ENCODE measurements at regions not wholly inside any gene's neighbourhood (a gene's known extent, or its start where the extent isn't known, plus 50 kb on each side); places are given as distances from the start of the nearest gene placed in this dataset.

DNA sequence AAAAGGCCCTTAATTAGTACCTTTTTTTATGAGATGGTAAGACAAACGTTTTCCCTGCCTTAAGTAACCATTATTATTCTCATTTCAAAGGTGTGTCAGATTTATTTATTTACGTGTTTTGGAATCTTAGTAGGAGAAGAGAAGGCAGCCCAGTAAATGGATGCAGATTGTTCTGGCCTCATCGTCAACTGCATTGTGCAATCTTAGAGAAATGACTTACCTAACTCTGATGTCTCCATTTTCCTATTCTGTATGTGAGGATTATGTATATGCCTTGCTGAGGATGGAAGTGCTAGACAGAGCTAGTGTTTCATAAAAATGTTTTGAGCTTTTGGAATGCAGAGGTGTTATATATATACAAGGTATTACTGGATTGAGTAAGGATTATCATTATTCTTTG is 97.0 kb upstream of the JAG1 start:
- no peak overlapping the region for H2AFZ ChIP-seq (ENCODE audit: low read length, unreplicated experiment)
- H3K36me3 ChIP-seq (ENCODE audit: insufficient read depth, low read length), result no peaks in the 10 kb centered on the region
- H3K79me2 ChIP-seq (ENCODE audit: control insufficient read depth, insufficient read depth, low read length, unreplicated experiment), result no peaks in the 10 kb centered on the region
- H3K4me3 ChIP-seq (ENCODE audit: low read depth, low read length), result no peak overlapping the region
- no peak overlapping the region for H3K27ac ChIP-seq (ENCODE audit: low read depth, low read length)
- H3K4me1 ChIP-seq (ENCODE audit: control insufficient read depth, insufficient read depth, low read length, unreplicated experiment), result no peaks in the 10 kb centered on the region
- no peaks in the 10 kb centered on the region for H3K27me3 ChIP-seq (ENCODE audit: insufficient read depth, low read length)

DNA sequence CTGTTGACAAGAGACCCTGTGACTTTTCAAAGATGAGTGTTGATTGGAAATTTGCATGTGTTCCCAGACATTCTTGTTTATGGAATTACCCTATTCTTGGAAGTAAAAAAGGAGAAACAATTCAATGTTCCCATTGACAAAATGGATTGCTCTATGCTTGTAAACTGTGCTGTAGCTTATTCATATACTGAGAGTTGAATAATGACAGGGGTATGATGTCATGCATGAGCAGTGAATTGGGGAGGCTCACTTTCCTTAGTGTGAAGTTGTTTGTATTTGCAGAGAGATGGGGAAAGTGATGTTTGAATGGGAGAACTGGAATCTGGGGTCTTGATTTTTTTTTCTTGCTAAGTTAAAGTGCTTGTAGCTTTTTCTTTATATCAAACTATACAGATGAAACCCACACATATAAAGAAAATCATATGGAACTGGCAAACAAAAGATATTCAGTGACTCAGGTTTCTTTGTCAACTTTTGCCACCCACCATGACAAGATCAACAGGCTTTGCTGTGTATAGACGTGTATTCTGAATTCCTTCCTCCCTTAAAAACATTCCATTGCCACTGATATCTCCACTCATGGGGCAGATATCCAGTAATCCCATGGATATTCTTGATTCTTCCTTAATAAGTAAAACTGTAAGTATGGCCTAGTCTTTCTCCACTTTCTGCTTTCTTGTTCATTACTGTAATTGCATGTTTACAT is 97.8 kb upstream of the JAG1 start:
- H3K4me3 ChIP-seq (ENCODE audit: low read depth, low read length), result no peak overlapping the region
- H3K27me3 ChIP-seq (ENCODE audit: insufficient read depth, low read length), result no peaks in the 10 kb centered on the region
- H3K36me3 ChIP-seq (ENCODE audit: insufficient read depth, low read length), result no peaks in the 10 kb centered on the region
- H3K27ac ChIP-seq (ENCODE audit: low read depth, low read length), result no peak overlapping the region
- H2AFZ ChIP-seq (ENCODE audit: low read length, unreplicated experiment), result no peak overlapping the region
- no peaks in the 10 kb centered on the region for H3K4me1 ChIP-seq (ENCODE audit: control insufficient read depth, insufficient read depth, low read length, unreplicated experiment)
- no peaks in the 10 kb centered on the region for H3K79me2 ChIP-seq (ENCODE audit: control insufficient read depth, insufficient read depth, low read length, unreplicated experiment)

DNA sequence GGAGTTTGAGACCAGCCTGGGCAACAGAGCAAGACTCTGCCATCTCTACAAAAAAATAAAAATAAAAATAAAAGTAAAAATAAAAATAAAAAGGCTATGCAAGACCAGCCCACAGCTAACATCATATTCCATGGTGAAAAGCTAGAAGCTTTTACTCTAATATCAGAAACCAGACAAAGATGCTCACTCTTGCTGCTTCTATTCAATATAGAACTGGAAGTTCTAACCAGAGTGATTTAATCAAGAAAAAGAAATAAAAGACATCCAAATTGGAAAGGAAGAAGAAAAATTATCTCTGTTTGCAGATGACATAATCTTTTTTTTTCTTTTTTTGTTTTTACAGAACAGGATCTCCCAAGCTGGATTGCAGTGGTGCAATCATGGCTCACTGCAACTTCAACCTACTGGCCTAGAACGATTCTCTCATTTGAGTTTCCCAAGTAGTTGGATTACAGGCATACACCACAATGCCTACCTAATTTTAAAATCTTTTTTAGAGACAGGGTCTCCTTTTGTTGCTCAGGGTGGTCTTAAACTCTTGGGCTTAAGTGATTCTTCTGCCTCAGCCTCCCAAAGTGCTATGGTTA is 100.7 kb upstream of the JAG1 start:
- Histone ChIP-seq H2AFZ (ENCODE audit: low read length, unreplicated experiment) (no peak overlapping the region), H3K27me3 (ENCODE audit: insufficient read depth, low read length) (no peaks in the 10 kb centered on the region), H3K27ac (ENCODE audit: low read depth, low read length) (no peak overlapping the region), H3K4me1 (ENCODE audit: control insufficient read depth, insufficient read depth, low read length, unreplicated experiment) (no peaks in the 10 kb centered on the region), H3K79me2 (ENCODE audit: control insufficient read depth, insufficient read depth, low read length, unreplicated experiment) (no peaks in the 10 kb centered on the region), H3K4me3 (ENCODE audit: low read depth, low read length) (no peak overlapping the region), H3K36me3 (ENCODE audit: insufficient read depth, low read length) (no peaks in the 10 kb centered on the region)

DNA sequence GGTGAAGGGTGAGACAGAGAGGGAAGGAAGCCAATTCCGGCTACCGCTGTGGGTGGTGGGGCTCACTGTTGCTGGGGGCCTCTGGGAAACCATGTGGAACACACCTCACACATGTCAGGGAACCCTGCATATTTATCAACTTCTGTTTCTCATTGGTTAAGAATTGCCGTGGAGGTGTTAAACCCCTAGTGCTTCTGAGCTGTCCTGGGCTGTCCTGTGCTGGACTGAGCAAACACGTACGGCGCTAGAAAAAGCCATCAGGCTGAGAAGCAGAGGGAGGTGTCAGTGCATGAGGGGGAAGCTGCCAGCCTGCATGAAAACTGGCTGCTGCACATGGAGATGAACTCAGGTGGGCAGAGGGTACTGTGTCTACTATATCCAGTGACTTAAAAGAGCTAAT is 103.9 kb upstream of the JAG1 start:
- H3K4me3 ChIP-seq (ENCODE audit: low read depth, low read length), result no peak overlapping the region
- H2AFZ ChIP-seq (ENCODE audit: low read length, unreplicated experiment), result no peak overlapping the region

DNA sequence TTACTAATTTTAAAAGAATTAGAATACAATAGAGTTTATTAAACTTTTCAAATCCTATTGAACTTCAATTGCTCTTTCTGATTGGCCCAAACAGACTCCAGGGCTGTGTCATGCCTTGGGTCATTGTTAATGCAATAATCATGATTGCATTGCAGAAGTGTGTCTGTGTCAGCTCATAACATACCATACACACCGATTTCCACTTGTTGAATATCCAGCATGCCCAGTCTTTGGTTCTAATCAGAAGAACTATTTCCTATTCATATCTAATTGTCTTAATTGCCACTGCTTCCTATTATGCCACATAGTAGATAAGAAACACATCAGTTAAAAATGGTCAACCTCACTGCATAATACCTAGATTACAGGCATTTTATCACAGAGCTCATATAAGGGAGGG is 106.1 kb upstream of the JAG1 start:
- H3K27ac ChIP-seq (ENCODE audit: low read depth, low read length), result no peak overlapping the region
- H3K36me3 ChIP-seq (ENCODE audit: insufficient read depth, low read length), result no peaks in the 10 kb centered on the region
- no peaks in the 10 kb centered on the region for H3K79me2 ChIP-seq (ENCODE audit: control insufficient read depth, insufficient read depth, low read length, unreplicated experiment)
- no peak overlapping the region for H3K4me3 ChIP-seq (ENCODE audit: low read depth, low read length)
- H2AFZ ChIP-seq (ENCODE audit: low read length, unreplicated experiment), result no peak overlapping the region
- H3K27me3 ChIP-seq (ENCODE audit: insufficient read depth, low read length), result no peaks in the 10 kb centered on the region
- no peaks in the 10 kb centered on the region for H3K4me1 ChIP-seq (ENCODE audit: control insufficient read depth, insufficient read depth, low read length, unreplicated experiment)

More for the DNA sequence above, 103.9 kb upstream of the JAG1 start:
- Histone ChIP-seq H3K27me3 (ENCODE audit: insufficient read depth, low read length) (no peaks in the 10 kb centered on the region), H3K79me2 (ENCODE audit: control insufficient read depth, insufficient read depth, low read length, unreplicated experiment) (no peaks in the 10 kb centered on the region), H3K4me1 (ENCODE audit: control insufficient read depth, insufficient read depth, low read length, unreplicated experiment) (no peaks in the 10 kb centered on the region), H3K27ac (ENCODE audit: low read depth, low read length) (no peak overlapping the region), H3K36me3 (ENCODE audit: insufficient read depth, low read length) (no peaks in the 10 kb centered on the region)

DNA sequence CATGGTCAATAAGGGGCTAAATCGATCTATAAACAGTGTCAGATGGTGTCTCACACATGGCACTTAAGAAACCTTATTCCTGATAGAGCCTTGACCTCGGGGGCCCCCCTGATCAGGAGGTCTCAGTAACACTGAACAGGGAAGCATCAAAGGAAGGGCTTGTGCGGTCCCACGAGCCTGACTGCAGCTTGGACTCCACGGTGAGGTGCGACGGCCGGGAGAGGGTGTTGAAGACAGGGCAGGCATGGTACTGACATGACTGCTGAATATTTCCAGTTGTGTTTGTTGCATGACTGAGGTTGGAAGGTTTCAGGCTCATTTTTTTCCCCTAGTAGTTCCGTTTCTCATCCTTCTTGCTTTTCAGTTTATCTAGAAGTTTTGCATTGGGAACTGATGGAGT is 107.1 kb upstream of the JAG1 start:
- Histone ChIP-seq H3K79me2 (ENCODE audit: control insufficient read depth, insufficient read depth, low read length, unreplicated experiment) (no peaks in the 10 kb centered on the region), H2AFZ (ENCODE audit: low read length, unreplicated experiment) (no peak overlapping the region), H3K36me3 (ENCODE audit: insufficient read depth, low read length) (no peaks in the 10 kb centered on the region), H3K4me1 (ENCODE audit: control insufficient read depth, insufficient read depth, low read length, unreplicated experiment) (no peaks in the 10 kb centered on the region), H3K27ac (ENCODE audit: low read depth, low read length) (no peak overlapping the region), H3K27me3 (ENCODE audit: insufficient read depth, low read length) (no peaks in the 10 kb centered on the region), H3K4me3 (ENCODE audit: low read depth, low read length) (no peak overlapping the region)

DNA sequence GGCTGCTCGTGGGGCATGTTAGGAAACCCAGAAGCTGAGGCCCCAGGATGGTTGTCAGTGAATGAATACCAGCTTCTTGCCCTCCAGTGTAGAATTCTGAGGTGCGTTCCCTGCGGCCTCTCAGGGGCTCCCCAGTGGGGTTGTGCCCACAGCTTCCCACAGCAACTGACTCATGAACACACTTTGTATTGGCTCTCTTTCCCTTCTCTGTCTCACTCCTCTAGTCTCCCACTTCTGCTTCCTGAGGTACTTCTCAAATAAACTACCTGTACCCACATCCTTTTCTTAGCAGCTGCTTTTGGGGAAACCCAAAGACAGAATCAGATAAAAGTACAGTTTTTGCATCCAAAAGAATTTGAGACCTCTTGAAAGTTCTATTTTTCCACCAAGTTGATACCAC is 107.7 kb upstream of the JAG1 start:
- Histone ChIP-seq H3K36me3 (ENCODE audit: insufficient read depth, low read length) (no peaks in the 10 kb centered on the region), H3K27ac (ENCODE audit: low read depth, low read length) (no peak overlapping the region), H3K27me3 (ENCODE audit: insufficient read depth, low read length) (no peaks in the 10 kb centered on the region), H3K4me3 (ENCODE audit: low read depth, low read length) (no peak overlapping the region), H3K79me2 (ENCODE audit: control insufficient read depth, insufficient read depth, low read length, unreplicated experiment) (no peaks in the 10 kb centered on the region), H2AFZ (ENCODE audit: low read length, unreplicated experiment) (no peak overlapping the region), H3K4me1 (ENCODE audit: control insufficient read depth, insufficient read depth, low read length, unreplicated experiment) (no peaks in the 10 kb centered on the region)

DNA sequence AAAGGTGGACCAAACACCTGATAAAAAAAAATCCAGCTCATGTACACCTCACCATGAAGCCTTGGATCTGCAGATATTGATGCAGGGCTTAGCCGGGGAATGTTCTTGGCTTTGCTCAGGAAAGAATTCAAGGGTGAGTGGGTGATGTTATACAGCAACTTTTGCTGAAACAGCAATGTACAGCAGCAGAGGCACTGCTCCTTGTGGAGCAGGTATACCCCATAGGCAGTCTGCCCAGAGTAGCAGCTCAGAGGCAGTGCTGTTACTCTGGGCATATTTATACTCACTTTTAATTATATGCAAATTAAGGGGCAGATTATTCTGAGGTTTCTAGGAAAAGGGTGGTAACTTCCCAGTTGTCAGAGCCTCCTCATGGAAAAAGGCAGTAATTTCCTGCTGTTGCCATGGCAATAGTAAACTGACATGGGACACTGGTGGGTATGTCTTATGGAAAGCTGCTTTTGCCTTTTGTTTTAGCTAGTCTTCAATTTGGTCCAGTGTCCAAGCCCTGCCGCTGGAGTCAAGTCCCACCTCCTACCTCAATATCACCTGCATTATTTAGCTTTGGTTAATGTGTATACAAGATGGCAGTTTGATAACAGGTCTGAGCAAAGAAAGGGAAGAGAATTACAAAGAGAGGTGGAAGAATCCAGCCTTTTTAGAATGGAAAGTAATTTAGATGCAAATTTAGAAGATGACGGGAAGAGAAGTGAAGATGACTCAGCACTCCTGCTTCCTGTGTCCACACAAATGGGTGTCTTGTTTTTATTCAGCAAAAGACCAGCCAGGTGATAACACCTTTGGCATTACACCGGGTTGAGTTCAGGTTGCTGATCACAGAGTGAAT is 110.1 kb upstream of the JAG1 start:
- H3K36me3 ChIP-seq (ENCODE audit: insufficient read depth, low read length), result no peaks in the 10 kb centered on the region
- no peak overlapping the region for H3K27ac ChIP-seq (ENCODE audit: low read depth, low read length)
- no peak overlapping the region for H3K4me3 ChIP-seq (ENCODE audit: low read depth, low read length)
- no peaks in the 10 kb centered on the region for H3K4me1 ChIP-seq (ENCODE audit: control insufficient read depth, insufficient read depth, low read length, unreplicated experiment)
- no peak overlapping the region for H2AFZ ChIP-seq (ENCODE audit: low read length, unreplicated experiment)
- H3K27me3 ChIP-seq (ENCODE audit: insufficient read depth, low read length), result no peaks in the 10 kb centered on the region
- H3K79me2 ChIP-seq (ENCODE audit: control insufficient read depth, insufficient read depth, low read length, unreplicated experiment), result no peaks in the 10 kb centered on the region

DNA sequence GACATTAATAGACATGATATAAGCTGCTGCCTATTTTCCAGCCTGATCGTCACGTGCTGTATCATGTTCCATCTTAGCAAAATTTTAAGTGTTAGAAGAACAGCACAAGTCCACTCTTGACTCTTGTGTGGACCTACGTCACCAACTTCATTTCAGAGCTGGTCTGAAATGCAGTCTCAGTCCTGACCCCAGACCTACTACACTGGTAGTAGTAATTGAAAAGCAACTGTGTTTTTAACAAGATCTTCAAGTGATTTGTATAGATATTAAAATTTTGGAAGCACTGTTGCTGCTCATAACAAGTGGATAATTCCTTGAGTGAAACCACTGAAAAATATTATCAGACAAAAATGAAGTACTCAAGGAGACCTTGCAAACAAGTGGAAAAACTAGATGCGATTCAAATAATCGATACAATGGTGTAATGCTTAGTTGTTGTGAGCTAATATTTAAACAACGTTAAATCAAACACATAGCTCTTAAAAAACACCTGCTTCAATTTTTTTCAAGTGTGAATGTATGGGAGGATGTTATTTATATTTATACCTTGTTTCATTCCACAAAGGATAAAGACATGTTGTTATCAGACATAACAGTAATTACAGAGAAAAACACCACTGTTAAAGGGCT is 110.9 kb upstream of the JAG1 start:
- no peaks in the 10 kb centered on the region for H3K36me3 ChIP-seq (ENCODE audit: insufficient read depth, low read length)
- H3K4me3 ChIP-seq (ENCODE audit: low read depth, low read length), result no peak overlapping the region
- H2AFZ ChIP-seq (ENCODE audit: low read length, unreplicated experiment), result no peak overlapping the region
- H3K4me1 ChIP-seq (ENCODE audit: control insufficient read depth, insufficient read depth, low read length, unreplicated experiment), result no peaks in the 10 kb centered on the region
- no peaks in the 10 kb centered on the region for H3K79me2 ChIP-seq (ENCODE audit: control insufficient read depth, insufficient read depth, low read length, unreplicated experiment)
- no peak overlapping the region for H3K27ac ChIP-seq (ENCODE audit: low read depth, low read length)
- H3K27me3 ChIP-seq (ENCODE audit: insufficient read depth, low read length), result no peaks in the 10 kb centered on the region

DNA sequence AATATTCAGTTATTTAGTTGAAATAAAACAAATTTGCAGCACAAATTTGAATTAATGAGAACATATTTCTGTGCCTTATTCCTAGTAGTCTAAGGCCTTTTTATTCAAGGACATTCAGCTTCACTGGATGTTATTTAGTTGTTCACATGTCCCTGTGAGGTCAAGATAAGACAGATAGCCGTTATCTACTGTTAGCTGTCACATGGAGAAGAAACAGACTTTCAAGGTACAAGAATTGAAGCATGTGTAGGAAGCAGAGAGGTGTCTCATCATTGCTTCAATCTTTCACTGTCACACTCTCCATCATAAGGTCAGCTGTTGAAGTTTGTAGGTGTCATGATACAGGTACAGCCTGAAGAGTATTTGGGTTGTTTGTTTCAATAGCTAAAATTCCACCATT is 112.9 kb upstream of the JAG1 start:
- no peak overlapping the region for H3K27ac ChIP-seq (ENCODE audit: low read depth, low read length)
- no peaks in the 10 kb centered on the region for H3K4me1 ChIP-seq (ENCODE audit: control insufficient read depth, insufficient read depth, low read length, unreplicated experiment)
- no peak overlapping the region for H3K4me3 ChIP-seq (ENCODE audit: low read depth, low read length)
- H3K79me2 ChIP-seq (ENCODE audit: control insufficient read depth, insufficient read depth, low read length, unreplicated experiment), result no peaks in the 10 kb centered on the region
- no peaks in the 10 kb centered on the region for H3K27me3 ChIP-seq (ENCODE audit: insufficient read depth, low read length)
- H2AFZ ChIP-seq (ENCODE audit: low read length, unreplicated experiment), result no peak overlapping the region
- no peaks in the 10 kb centered on the region for H3K36me3 ChIP-seq (ENCODE audit: insufficient read depth, low read length)
